Neural progenitor cell (in vitro differentiated cells): ENCODE measurements at regions not wholly inside any gene's neighbourhood (a gene's known extent, or its start where the extent isn't known, plus 50 kb on each side); places are given as distances from the start of the nearest gene placed in this dataset.
A peak's percentile ranks its signal among the peaks of the same experiment; 100 is the strongest.

ENCODE experiments used
- DNase-seq: peaks from one replicate; pipeline ENCODE4 v3.0.0-alpha.2; 2016; ENCODE audit warnings: low spot score
- H2AFZ ChIP-seq: fragments of 200-600 bp; sonication (generic); replicated peaks from 2 replicates; pipeline ENCODE4 v1.6.1; 2016; ENCODE audit warnings: antibody characterized with exemption
- H3F3A ChIP-seq: fragments of 200-600 bp; sonication (generic); 2 replicates; pipeline ENCODE4 v1.6.1; 2016; ENCODE audit warnings: antibody characterized with exemption, low read depth
- H3K27ac ChIP-seq: fragments of 200-600 bp; sonication (generic); 2 replicates; pipeline ENCODE4 v1.5.1; 2016; ENCODE audit warnings: mild to moderate bottlenecking
- H3K27me3 ChIP-seq: fragments of 200-600 bp; sonication (generic); 2 replicates; pipeline ENCODE4 v1.6.1; 2016; ENCODE audit warnings: mild to moderate bottlenecking, moderate library complexity
- H3K36me3 ChIP-seq: fragments of 200-600 bp; sonication (generic); 2 replicates; pipeline ENCODE4 v1.5.1; 2016
- H3K4me1 ChIP-seq: fragments of 200-600 bp; sonication (generic); 2 replicates; pipeline ENCODE4 v1.6.1; 2016; ENCODE audit warnings: mixed run types
- H3K4me2 ChIP-seq: fragments of 200-600 bp; sonication (generic); 2 replicates; pipeline ENCODE4 v1.6.1; 2016
- H3K4me3 ChIP-seq: fragments of 200-600 bp; sonication (generic); 2 replicates; pipeline ENCODE4 v1.5.1; 2016
- H3K79me2 ChIP-seq: fragments of 200-600 bp; sonication (generic); 2 replicates; pipeline ENCODE4 v1.6.1; 2016; ENCODE audit warnings: low read depth
- H3K9ac ChIP-seq: fragments of 200-600 bp; sonication (generic); 2 replicates; pipeline ENCODE4 v1.6.1; 2016
- H3K9me3 ChIP-seq: fragments of 200-600 bp; sonication (generic); 2 replicates; pipeline ENCODE4 v1.5.1; 2016; ENCODE audit warnings: low read depth
- H4K20me1 ChIP-seq: fragments of 200-600 bp; sonication (generic); 2 replicates; pipeline ENCODE4 v1.6.1; 2016; ENCODE audit warnings: low read depth
- H3K27ac Mint-ChIP-seq: 3 replicates; pipeline ENCODE4 v1.8.0; 2021; ENCODE audit warnings: mixed read lengths
- H3K27me3 Mint-ChIP-seq: 2 replicates; pipeline ENCODE4 v1.8.0; 2022; ENCODE audit warnings: low read depth, mild to moderate bottlenecking, inconsistent platforms, moderate library complexity, mixed read lengths; ENCODE audit not compliant: insufficient read depth
- H3K36me3 Mint-ChIP-seq: 3 replicates; pipeline ENCODE4 v1.8.0; 2021; ENCODE audit warnings: mixed read lengths
- H3K4me1 Mint-ChIP-seq: 3 replicates; pipeline ENCODE4 v1.8.0; 2021; ENCODE audit warnings: mixed read lengths
- H3K4me3 Mint-ChIP-seq: 3 replicates; pipeline ENCODE4 v1.8.0; 2021; ENCODE audit warnings: mild to moderate bottlenecking, moderate library complexity, mixed read lengths
- H3K9me3 Mint-ChIP-seq: 3 replicates; pipeline ENCODE4 v1.8.0; 2020; ENCODE audit warnings: mixed read lengths
- EZH2 ChIP-seq: fragments of 200-600 bp; sonication (generic); IDR thresholded peaks from 2 replicates; pipeline ENCODE4 v1.6.1; 2017; ENCODE audit warnings: antibody characterized with exemption, mild to moderate bottlenecking, moderate library complexity
- EZH2phosphoT487 ChIP-seq: fragments of 200-600 bp; sonication (generic); IDR thresholded peaks from 2 replicates; pipeline ENCODE4 v1.6.1; 2017; ENCODE audit warnings: antibody characterized with exemption
- TF ChIP-seq, protein P1 (sequence below): fragments of 200-600 bp; sonication (generic); IDR thresholded peaks from 2 replicates; pipeline ENCODE4 v1.5.1; 2017; ENCODE audit warnings: antibody characterized with exemption, mild to moderate bottlenecking

DNA sequence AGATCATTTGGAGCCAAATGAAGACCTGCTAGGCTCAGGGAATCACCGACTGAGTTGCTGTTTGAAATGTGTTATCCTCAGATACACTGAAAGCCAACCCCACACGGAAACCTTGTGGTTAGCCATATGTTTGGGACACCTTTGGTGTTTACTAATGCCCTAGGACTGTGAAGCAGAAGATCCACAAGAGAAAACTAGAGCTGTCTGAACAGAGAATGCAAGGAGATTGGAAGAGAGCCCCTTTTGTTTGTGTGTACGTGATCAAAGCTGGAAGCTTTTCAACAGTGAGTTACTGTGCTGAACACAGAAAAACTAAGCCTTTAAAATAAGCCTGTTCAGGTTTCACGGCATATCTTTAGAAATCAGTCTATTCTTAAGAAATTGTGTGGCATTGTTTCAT is 908.2 kb upstream of the ADGRL2 start:
- H4K20me1 ChIP-seq: no peaks in the 10 kb centered on the region
- DNase-seq: peak; percentile 47
- H3K4me3 Mint-ChIP-seq: peak overlapping the region; percentile 74
- H3K4me2 ChIP-seq: peak overlapping the region; percentile 56
- peaks cover 30% of the 10 kb centered on the region for H3K4me1 Mint-ChIP-seq
- peak overlapping the region; percentile 99 for H3K27ac Mint-ChIP-seq
- H3K79me2 ChIP-seq: no peaks in the 10 kb centered on the region
- H3K27ac ChIP-seq: peak overlapping the region; percentile 62
- no peaks in the 10 kb centered on the region for H3K36me3 ChIP-seq
- H3K9me3 ChIP-seq: no peaks in the 10 kb centered on the region
- H3K4me1 ChIP-seq: peaks cover 20% of the 10 kb centered on the region
- H3K9ac ChIP-seq: no peak overlapping the region
- no peak overlapping the region for H3K4me3 ChIP-seq
- H3K9me3 Mint-ChIP-seq: no peaks in the 10 kb centered on the region
- peak overlapping the region; percentile 54 for H2AFZ ChIP-seq
- H3K27me3 ChIP-seq: no peaks in the 10 kb centered on the region
- H3K27me3 Mint-ChIP-seq: no peaks in the 10 kb centered on the region
- no peaks in the 10 kb centered on the region for H3K36me3 Mint-ChIP-seq
- peaks cover 7% of the 10 kb centered on the region for H3F3A ChIP-seq
- TF ChIP-seq EZH2phosphoT487 (no peak), EZH2 (no peak)
- TF ChIP-seq, protein P1, sequence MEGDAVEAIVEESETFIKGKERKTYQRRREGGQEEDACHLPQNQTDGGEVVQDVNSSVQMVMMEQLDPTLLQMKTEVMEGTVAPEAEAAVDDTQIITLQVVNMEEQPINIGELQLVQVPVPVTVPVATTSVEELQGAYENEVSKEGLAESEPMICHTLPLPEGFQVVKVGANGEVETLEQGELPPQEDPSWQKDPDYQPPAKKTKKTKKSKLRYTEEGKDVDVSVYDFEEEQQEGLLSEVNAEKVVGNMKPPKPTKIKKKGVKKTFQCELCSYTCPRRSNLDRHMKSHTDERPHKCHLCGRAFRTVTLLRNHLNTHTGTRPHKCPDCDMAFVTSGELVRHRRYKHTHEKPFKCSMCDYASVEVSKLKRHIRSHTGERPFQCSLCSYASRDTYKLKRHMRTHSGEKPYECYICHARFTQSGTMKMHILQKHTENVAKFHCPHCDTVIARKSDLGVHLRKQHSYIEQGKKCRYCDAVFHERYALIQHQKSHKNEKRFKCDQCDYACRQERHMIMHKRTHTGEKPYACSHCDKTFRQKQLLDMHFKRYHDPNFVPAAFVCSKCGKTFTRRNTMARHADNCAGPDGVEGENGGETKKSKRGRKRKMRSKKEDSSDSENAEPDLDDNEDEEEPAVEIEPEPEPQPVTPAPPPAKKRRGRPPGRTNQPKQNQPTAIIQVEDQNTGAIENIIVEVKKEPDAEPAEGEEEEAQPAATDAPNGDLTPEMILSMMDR: no peak

DNA sequence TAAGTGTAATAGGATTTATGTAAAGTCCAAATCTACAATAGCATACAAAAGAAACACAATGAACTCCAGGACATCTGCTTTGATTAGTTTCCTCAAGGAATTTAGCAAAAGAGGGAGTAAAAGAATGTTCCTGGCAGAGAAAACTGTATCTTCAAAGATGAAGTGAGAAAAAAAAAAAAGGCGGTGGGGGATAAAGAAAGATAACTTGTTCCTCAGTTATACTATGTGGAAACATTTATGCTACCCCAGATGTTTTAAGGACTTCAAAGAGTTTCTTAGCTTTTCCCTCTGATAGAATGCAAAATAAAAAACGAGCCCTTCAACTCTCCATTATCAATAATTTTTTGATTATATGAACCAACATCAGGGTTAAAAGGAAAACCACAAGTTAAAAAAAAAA is 908.9 kb upstream of the ADGRL2 start:
- Histone ChIP-seq H3K4me2 (peak overlapping the region; percentile 56), H3K27me3 (no peaks in the 10 kb centered on the region), H4K20me1 (no peaks in the 10 kb centered on the region), H2AFZ (no peak overlapping the region), H3K9me3 (no peaks in the 10 kb centered on the region), H3K4me1 (peaks cover 20% of the 10 kb centered on the region), H3K36me3 (no peaks in the 10 kb centered on the region), H3K9ac (no peak overlapping the region), H3F3A (peaks cover 7% of the 10 kb centered on the region), H3K79me2 (no peaks in the 10 kb centered on the region), H3K4me3 (no peak overlapping the region), H3K27ac (no peak overlapping the region)
- H3K27me3 Mint-ChIP-seq: no peaks in the 10 kb centered on the region
- TF ChIP-seq, protein P1: no peak
- TF ChIP-seq EZH2: no peak
- TF ChIP-seq EZH2phosphoT487: no peak
- no peaks in the 10 kb centered on the region for H3K9me3 Mint-ChIP-seq
- H3K4me1 Mint-ChIP-seq: peaks cover 30% of the 10 kb centered on the region
- no peaks in the 10 kb centered on the region for H3K36me3 Mint-ChIP-seq
- DNase-seq: no peak
- no peak overlapping the region for H3K4me3 Mint-ChIP-seq
- H3K27ac Mint-ChIP-seq: no peak overlapping the region

DNA sequence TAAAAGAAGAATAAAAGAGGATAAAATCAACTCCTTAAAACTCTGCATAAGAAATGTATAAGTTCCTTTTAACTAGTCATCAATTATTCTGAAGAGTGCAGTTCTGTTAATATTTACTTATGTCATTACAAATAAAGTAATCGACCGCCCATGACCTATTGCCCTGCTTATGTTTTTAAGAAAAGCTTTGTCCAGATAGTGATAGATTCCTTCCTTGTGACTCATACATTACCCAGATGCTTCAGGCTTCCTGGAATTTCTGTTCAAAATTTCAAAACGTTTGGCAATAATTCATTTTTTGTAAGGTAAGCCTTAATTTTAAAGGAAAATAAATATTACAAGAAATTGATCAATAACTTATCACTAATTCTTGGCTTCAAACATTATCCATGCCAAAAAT is 918.2 kb upstream of the ADGRL2 start:
- Mint-ChIP-seq H3K27ac (no peak overlapping the region), H3K9me3 (no peaks in the 10 kb centered on the region), H3K4me3 (no peak overlapping the region), H3K36me3 (no peaks in the 10 kb centered on the region), H3K4me1 (no peaks in the 10 kb centered on the region), H3K27me3 (no peaks in the 10 kb centered on the region)
- no peak for DNase-seq
- H3K9ac ChIP-seq: no peak overlapping the region
- TF ChIP-seq EZH2 (no peak), EZH2phosphoT487 (no peak)
- TF ChIP-seq, protein P1: no peak
- no peaks in the 10 kb centered on the region for H3K27me3 ChIP-seq
- H3K79me2 ChIP-seq: no peaks in the 10 kb centered on the region
- no peaks in the 10 kb centered on the region for H3K9me3 ChIP-seq
- no peak overlapping the region for H3K4me2 ChIP-seq
- H3K27ac ChIP-seq: no peak overlapping the region
- H3K36me3 ChIP-seq: no peaks in the 10 kb centered on the region
- H3K4me3 ChIP-seq: no peak overlapping the region
- no peaks in the 10 kb centered on the region for H3F3A ChIP-seq
- H2AFZ ChIP-seq: no peak overlapping the region
- no peaks in the 10 kb centered on the region for H4K20me1 ChIP-seq
- H3K4me1 ChIP-seq: no peaks in the 10 kb centered on the region

DNA sequence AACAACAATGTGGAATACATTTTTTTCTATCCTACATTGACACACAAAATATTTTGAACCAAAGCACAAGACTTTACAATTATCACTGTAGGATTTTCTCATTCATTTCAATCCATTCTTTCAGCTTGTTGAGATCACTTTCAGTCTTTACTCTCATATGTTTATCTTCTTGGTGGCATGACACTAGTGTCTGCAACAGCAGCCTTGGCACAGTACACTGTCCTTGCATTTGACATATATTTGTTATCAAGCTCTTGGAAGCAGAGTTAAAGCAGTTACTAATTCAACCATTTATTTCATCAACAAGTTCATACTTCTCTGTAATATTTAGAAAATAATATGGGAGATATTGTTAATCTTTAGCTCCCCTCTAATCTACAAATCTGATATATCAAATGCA is 922.4 kb upstream of the ADGRL2 start:
- Histone ChIP-seq H3K9ac (no peak overlapping the region), H3K4me3 (no peak overlapping the region), H3K4me1 (no peaks in the 10 kb centered on the region), H4K20me1 (no peaks in the 10 kb centered on the region), H3K4me2 (no peak overlapping the region), H3K36me3 (no peaks in the 10 kb centered on the region), H3K27me3 (no peaks in the 10 kb centered on the region), H3F3A (no peaks in the 10 kb centered on the region), H3K9me3 (no peaks in the 10 kb centered on the region), H2AFZ (no peak overlapping the region), H3K79me2 (no peaks in the 10 kb centered on the region), H3K27ac (no peak overlapping the region)
- DNase-seq: no peak
- TF ChIP-seq EZH2 (no peak), EZH2phosphoT487 (no peak)
- TF ChIP-seq, protein P1: no peak
- Mint-ChIP-seq H3K4me3 (no peak overlapping the region), H3K36me3 (no peaks in the 10 kb centered on the region), H3K4me1 (no peaks in the 10 kb centered on the region), H3K9me3 (no peaks in the 10 kb centered on the region), H3K27ac (no peak overlapping the region), H3K27me3 (no peaks in the 10 kb centered on the region)
